Stimulated activated CD8-positive, alpha-beta memory T cell treated with anti-CD3 and anti-CD28 coated beads, Interleukin-4, amount 100 ng/mL, for 48 hours (primary cell): ENCODE measurements at regions not wholly inside any gene's neighbourhood (a gene's known extent, or its start where the extent isn't known, plus 50 kb on each side); places are given as distances from the start of the nearest gene placed in this dataset.
"Not testable (repeated sequence)": the region's sequence is repeated elsewhere in the genome, so short reads cannot be mapped to it uniquely, and the experiment has no call there.

Experiments used
- DNase-seq: peaks from one replicate; pipeline ENCODE4 v3.0.0-alpha.2; 2020

DNA sequence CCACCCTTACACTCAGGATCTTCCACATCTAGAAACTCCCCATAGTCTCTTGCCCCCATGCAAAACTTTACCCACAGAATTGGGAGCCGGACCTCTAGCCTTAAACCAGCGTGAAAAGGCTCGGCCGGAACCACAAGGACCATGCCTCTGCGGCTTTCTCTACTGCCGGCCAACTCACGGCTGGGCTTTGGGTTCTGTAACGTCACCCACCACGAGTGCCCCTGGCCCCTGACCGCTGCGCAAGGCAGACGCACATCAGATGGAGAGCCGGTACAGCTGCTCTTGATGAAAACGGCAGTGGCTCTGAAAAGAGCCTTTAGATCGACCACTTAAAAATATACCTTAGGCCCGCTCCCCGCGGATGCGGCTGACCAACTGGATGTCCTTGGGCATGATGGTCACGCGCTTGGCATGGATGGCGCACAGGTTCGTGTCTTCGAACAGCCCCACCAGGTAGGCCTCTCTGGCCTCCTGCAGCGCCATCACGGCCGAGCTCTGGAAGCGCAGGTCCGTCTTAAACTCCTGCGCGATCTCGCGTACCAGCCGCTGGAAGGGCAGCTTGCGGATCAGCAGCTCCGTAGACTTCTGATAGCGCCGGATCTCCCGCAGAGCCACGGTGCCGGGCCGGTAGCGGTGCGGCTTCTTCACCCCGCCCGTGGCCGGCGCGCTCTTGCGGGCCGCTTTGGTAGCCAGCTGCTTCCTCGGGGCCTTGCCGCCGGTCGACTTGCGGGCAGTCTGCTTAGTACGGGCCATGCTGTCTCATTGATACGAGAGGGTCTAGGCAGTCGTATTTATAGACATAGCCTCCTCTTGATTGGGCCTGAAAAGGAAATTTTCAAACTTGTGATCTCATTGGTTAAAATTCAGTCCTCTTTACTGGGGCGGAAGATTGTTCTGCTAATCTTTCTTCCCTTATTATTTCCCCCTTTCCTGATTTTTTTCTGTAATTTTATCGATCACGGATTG is 66.3 kb downstream of the FAM72C start:
- DNase-seq = peak; percentile 40

- not testable (repeated sequence) for DNase-seq
These were observed 67.2 kb downstream of the FAM72C start for GRCh38 chr1:143904622-143904979.

- DNase-seq = not testable (repeated sequence)
These were observed 67.7 kb downstream of the FAM72C start for GRCh38 chr1:143903899-143904621.

DNA sequence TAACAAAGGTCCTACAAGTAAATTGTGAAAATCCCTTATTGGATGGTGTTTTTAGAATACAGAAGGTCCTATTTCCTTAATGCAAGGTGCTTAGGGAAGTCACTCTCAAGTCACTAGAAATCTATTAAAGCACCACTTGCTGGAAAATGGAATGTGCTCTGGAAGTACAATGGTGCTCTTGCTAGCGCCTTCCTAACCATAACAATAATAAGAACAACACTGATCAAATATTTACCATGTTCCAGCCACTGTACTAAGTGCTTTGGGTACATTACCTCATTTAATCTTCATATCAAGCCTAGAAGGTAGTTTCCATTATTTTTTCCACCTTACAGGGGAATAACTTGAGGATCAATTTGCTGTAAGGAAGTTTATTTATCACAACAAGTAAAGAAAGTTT is 75.4 kb downstream of the FAM72C start:
- DNase-seq = not testable (repeated sequence)

GRCh38 chr1:143884932-143885574 is 86.7 kb downstream of the FAM72C start:
- peak; percentile 76 for DNase-seq

DNA sequence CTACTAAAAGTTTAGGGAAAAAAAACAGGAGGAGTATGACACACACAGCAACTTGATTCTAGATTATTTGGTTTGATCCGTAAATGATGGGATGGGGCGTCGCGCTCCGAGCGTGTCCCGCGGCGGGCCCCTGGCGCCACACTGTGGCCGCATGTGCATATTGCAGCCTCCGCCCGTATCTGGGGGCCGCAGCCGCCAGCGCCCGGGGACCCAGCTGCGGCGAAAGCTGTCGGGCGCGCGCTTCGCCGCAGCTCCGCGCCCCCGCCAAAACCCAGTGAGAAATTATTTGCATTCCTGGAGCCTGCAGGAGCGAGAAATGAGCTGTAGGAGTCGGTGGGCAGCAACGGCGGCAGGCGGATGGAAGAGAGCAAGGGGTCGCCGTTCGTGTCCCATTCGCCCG is 87.3 kb downstream of the FAM72C start:
- DNase-seq = peak; percentile 58

DNA sequence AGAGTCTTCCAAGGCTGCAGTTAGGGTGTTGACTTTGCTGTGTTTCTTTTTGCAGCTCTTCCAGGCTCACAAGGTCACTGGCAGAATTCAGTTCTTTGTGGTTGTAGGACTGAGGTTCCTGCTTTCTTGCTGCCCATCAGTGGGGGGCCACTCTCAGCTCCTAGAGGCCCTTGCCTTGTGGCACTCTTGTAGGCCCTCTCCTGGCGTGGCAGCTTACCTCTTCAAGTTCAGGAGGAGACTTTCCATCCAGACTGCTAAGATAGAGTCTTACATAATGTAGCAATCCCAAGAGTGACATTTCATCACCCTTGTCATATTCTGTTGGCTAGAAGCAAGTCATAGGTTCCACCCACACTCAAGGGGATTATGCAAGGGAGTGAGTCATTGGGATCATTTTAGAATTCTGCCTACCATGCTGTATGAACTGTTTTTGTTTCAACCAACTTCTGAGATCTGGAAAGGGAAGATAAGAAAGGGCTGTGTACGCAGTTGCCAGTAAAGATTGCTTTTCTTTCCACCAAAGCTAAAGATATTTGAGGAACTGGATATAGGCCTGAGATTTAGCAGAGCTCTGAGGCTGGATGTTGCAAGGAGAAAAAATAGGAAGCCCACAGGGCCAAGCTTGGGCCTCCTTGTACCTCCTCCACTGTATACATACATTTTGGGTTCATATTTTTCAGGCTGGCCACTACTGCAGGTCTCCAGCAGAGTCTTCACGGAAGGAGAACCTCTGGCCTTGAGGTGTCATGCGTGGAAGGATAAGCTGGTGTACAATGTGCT is 91.8 kb downstream of the FAM72C start:
- not testable (repeated sequence) for DNase-seq

GRCh38 chr1:143875947-143876346 is 95.8 kb downstream of the FAM72C start:
- not testable (repeated sequence) for DNase-seq

GRCh38 chr1:143874625-143875024 is 97.2 kb downstream of the FAM72C start:
- not testable (repeated sequence) for DNase-seq

DNA sequence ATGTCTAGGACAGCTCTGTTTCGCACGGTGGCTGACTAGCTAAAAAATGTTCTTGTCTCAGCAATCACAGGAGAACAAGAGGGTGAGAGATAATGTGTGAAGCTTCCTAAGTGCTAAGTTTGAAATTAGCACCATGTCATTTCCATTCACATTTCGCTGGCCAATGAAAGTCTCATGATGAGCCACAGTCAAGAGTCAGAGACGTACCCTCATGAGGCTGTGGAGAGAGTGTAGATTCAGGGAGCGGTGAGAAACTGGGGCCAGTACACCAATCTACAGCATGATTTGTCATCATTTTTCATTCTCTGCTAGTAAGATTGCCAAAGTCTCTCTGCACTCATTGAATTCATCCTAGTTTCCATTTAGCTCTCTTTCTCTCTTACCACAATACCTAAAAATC is 98.1 kb downstream of the FAM72C start:
- DNase-seq = not testable (repeated sequence)

DNA sequence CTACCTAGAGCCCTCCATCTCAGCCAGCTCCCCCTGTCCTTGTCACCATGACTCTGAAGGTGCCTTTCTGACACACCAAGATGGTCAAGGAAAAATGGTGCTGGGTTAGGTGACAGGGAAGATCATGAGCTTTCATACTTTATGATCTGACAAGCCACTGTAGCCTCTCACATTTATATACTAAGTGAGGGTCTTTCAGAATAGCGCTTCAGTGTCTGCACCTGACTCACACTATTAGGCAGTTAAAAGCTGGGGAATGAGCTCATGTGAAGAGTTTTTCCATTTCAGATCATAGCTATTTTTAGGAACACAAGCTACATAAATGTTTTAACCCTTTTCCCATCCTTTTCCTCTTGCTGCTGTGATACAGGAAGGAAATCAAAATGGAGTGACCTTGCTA is 101.4 kb downstream of the FAM72C start:
- not testable (repeated sequence) for DNase-seq

DNA sequence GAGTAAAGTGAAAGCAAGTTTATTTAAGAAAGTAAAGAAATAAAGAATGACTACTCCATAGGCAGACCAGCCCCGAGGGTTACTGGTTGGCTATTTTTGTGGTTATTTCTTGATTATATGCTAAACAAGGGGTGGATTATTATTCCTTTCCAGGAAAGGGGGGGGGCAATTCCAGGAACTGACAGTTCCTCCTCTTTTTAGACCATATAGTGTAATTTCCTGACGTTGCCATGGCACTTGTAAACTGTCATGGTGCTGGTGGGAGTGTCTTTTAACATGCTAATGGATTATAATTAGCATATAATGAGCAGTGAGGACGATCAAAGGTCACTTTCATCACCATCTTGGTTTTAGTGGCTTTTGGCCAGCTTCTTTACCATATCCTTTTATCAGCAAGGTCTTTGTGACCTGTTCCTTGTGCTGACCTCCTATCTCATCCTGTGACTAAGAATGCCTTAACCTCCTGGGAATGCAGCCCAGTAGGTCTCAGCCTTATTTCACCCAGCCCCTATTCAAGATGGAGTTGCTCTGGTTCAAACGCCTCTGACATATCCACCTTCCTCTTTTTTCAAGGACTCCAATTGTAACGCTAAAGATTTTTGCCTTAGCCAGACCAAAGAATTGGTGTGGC is 104.1 kb downstream of the FAM72C start:
- DNase-seq = not testable (repeated sequence)

DNA sequence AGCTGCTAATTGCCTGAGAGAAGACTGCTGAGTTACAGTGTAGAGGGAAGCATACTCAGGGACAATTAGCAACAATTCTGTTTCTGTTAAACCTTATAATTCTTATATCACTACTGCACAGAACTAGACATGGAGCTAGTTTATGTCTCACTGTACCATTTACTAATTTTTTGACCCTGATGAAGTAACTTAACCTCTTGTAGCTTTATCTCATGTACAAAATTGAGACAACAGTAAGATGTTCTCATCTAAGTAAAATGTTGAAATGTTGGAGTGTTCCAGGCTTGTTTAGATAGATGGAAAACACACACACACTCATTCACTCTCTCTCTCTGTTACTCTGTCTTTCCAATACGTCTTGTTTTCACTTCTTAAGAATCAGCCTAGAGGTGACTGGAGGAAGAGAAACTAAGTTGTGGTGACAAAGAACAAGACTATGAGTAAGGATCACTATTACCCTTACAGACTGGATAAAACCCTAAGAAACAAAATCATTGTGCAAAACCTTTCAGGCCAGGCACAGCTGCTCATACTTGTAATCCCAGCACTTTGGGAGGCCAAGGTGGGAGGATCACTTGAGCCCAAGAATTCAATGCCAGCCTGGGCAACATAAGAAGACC is 107.8 kb downstream of the FAM72C start:
- DNase-seq = not testable (repeated sequence)

DNA sequence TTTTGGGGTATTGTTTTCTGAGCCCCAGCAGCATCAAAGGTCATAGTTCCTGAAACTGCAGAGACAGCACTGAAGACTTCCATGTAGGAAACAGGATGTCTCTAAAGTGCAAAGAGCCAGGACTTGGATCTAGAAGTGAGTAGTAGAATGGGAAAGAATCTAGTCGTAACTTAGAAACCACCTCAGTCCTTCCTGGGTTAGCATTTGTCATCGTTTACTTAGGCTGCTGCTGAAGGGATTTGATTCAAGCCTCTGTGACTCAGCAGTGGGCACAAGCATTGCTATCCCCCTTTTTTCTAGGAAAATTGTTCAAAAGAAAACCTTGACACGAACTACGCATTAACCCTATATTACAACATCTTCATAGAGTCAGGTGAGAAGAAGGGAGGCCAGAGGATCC is 109.1 kb downstream of the FAM72C start:
- DNase-seq = not testable (repeated sequence)

- DNase-seq = not testable (repeated sequence)
These were observed 110.5 kb downstream of the FAM72C start for GRCh38 chr1:143861306-143861705.

DNA sequence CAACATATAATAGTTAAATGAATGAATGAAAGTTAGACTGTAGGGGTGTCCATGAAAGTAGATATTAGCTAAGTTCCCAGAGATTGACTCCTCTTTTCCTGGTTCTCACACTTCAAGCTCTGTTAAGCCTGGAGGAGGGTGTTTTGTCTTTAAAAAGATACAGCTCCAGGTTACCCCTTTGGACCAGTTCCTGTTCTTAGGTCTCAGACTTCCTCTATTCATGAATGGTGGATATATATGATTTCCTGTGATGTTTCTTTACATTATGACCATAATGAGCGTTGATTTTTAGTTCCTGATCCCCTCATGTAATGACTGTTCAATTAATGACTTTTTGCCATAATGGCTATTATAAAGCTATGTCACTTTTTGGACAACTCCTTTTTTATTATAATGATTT is 115.9 kb downstream of the FAM72C start:
- DNase-seq = not testable (repeated sequence)

- DNase-seq = not testable (repeated sequence)
These were observed 117.7 kb downstream of the FAM72C start for GRCh38 chr1:143854069-143854468.

DNA sequence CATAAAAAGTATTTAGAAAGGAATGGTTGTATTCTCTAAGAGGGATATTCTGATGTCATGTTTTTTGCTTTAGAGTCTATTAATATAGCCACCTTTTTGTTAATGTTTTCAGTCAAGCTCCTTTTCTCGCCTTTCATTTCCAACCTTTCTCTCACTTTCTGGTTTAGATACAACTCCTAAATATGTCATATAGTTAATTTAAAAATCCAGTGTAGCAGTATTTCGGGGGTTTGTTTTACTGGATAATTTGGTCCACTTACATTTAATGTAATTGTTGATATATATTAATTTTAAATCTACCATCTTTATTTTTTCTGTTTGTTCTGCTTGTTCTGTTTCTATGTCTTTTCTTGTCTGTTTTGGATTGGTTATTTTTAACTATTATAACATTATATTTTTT is 121.1 kb downstream of the FAM72C start:
- DNase-seq = not testable (repeated sequence)

DNA sequence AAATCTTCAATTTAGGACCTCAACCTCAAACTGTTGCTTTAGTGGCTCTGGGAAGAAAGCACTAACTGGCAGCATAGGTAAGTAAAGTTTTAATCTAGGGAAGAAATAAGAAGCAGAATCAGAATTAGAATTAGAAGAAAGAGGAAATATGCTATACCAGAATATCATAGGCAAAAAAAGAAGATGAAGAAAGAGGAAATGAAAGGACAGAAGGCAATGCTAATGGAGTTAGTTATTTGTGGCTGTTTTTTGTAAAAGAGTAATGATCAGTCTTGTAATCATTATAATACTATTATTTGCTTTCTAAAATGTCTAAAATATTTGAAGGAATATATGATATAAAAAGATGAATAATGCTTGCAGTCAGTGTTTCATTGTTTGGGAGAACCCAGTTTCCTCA is 122.9 kb downstream of the FAM72C start:
- DNase-seq = not testable (repeated sequence)

DNA sequence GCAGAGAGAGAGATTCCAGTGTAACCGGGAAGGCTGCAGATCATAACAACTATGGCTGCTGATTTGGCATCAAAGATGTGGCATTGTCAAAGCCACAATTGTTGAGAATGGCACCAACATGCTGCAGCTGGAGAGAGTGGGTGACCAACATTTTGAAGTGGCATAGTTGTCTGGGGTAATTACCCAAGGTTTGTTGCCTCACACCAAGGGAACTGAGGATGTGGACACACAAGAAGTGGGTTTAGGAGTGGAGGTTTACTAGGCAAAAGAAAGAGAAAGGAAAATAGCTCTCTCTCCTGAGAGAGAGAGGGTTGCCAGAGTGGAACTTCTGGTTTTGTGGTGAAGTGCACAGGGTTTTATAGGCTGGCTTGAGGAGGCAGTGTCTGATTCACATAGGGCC is 126.6 kb downstream of the FAM72C start:
- DNase-seq = not testable (repeated sequence)

GRCh38 chr1:143842058-143842457 is 129.7 kb downstream of the FAM72C start:
- not testable (repeated sequence) for DNase-seq
